Liver (tissue), 8 donors: ENCODE measurements at regions not wholly inside any gene's neighbourhood (a gene's known extent, or its start where the extent isn't known, plus 50 kb on each side); places are given as distances from the start of the nearest gene placed in this dataset.

Experiments used
- DNase-seq: peaks from one replicate; pipeline ENCODE4 v3.0.0-alpha.2; 2017; ENCODE audit warnings: low spot score
- H3K27ac ChIP-seq, 2 donors: one replicate each; pipeline ENCODE4 v1.7.0; 2013; ENCODE audit warnings: inconsistent platforms in 2 of 2, low read length in 2 of 2, control low read depth in 1 of 2, low read depth in 1 of 2, mild to moderate bottlenecking in 1 of 2
- H3K27me3 ChIP-seq, 4 donors: one replicate each; pipeline versions ENCODE4 v1.6.1 to v1.7.0; 2013; ENCODE audit warnings: low read length in 3 of 4, inconsistent platforms in 1 of 4, mild to moderate bottlenecking in 1 of 4, moderate library complexity in 1 of 4; ENCODE audit not compliant: control insufficient read depth in 4 of 4, insufficient read depth in 4 of 4
- H3K36me3 ChIP-seq, 4 donors: one replicate each; pipeline versions ENCODE4 v1.6.1 to v1.7.0; 2013; ENCODE audit warnings: low read length in 3 of 4, mild to moderate bottlenecking in 3 of 4, low read depth in 1 of 4, moderate library complexity in 1 of 4; ENCODE audit not compliant: control insufficient read depth in 4 of 4, insufficient read depth in 3 of 4
- H3K4me1 ChIP-seq, 4 donors: one replicate each; pipeline versions ENCODE4 v1.6.1 to v1.7.0; 2013; ENCODE audit warnings: low read length in 3 of 4, mild to moderate bottlenecking in 3 of 4, moderate library complexity in 1 of 4; ENCODE audit not compliant: control insufficient read depth in 4 of 4, insufficient read depth in 4 of 4
- H3K4me3 ChIP-seq, 3 donors: one replicate each; pipeline versions ENCODE4 v1.6.1 to v1.7.0; 2013; ENCODE audit warnings: low read length in 3 of 3, control low read depth in 1 of 3, low read depth in 1 of 3, mild to moderate bottlenecking in 1 of 3
- H3K9ac ChIP-seq, 2 donors: one replicate each; pipeline ENCODE4 v1.7.0; 2013; ENCODE audit warnings: low read length in 2 of 2, mild to moderate bottlenecking in 2 of 2, moderate library complexity in 2 of 2, control low read depth in 1 of 2, low read depth in 1 of 2
- H3K9me3 ChIP-seq, 4 donors: one replicate each; pipeline versions ENCODE4 v1.6.1 to v1.7.0; 2013; ENCODE audit warnings: low read length in 3 of 4; ENCODE audit not compliant: control insufficient read depth in 4 of 4
- ATF3 ChIP-seq: IDR thresholded peaks from 2 replicates; pipeline ENCODE4 v1.6.1; 2016; ENCODE audit warnings: antibody characterized with exemption
- EGR1 ChIP-seq, 2 donors: IDR thresholded peaks; 2 replicates each; pipeline ENCODE4 v1.6.1; 2016 to 2018; ENCODE audit warnings: antibody characterized with exemption in 2 of 2, low read depth in 2 of 2
- FOXA1 ChIP-seq: IDR thresholded peaks from 2 replicates; pipeline ENCODE4 v1.6.1; 2016; ENCODE audit warnings: antibody characterized with exemption
- FOXA2 ChIP-seq: IDR thresholded peaks from 2 replicates; pipeline ENCODE4 v1.6.1; 2016; ENCODE audit warnings: antibody characterized with exemption
- GABPA ChIP-seq, 2 donors: IDR thresholded peaks in 1 of 2; conservative IDR thresholded peaks in 1 of 2; 2 replicates each; pipeline ENCODE4 v1.6.1; 2016; ENCODE audit warnings: antibody characterized with exemption in 2 of 2, mild to moderate bottlenecking in 1 of 2, moderate library complexity in 1 of 2
- HNF4A ChIP-seq, 2 donors: conservative IDR thresholded peaks; 2 replicates each; pipeline ENCODE4 v1.6.1; 2016; ENCODE audit warnings: antibody characterized with exemption in 2 of 2, mild to moderate bottlenecking in 2 of 2
- HNF4G ChIP-seq: IDR thresholded peaks from 2 replicates; pipeline ENCODE4 v1.6.1; 2016; ENCODE audit warnings: antibody characterized with exemption
- JUND ChIP-seq, 2 donors: IDR thresholded peaks; 2 replicates each; pipeline ENCODE4 v1.6.1; 2016; ENCODE audit warnings: antibody characterized with exemption in 2 of 2
- MAX ChIP-seq: IDR thresholded peaks from 2 replicates; pipeline ENCODE4 v1.6.1; 2016; ENCODE audit warnings: antibody characterized with exemption
- NR2F2 ChIP-seq: IDR thresholded peaks from 2 replicates; pipeline ENCODE4 v1.6.1; 2016; ENCODE audit warnings: antibody characterized with exemption
- RAD21 ChIP-seq, 2 donors: IDR thresholded peaks; 2 replicates each; pipeline ENCODE4 v1.6.1; 2016; ENCODE audit warnings: antibody characterized with exemption in 2 of 2, mild to moderate bottlenecking in 2 of 2
- RXRA ChIP-seq, 2 donors: IDR thresholded peaks; 2 replicates each; pipeline ENCODE4 v1.6.1; 2017 to 2018; ENCODE audit warnings: antibody characterized with exemption in 2 of 2, mild to moderate bottlenecking in 1 of 2
- SP1 ChIP-seq: IDR thresholded peaks from 2 replicates; pipeline ENCODE4 v1.6.1; 2018; ENCODE audit warnings: antibody characterized with exemption, mild to moderate bottlenecking
- TAF1 ChIP-seq: conservative IDR thresholded peaks from 2 replicates; pipeline ENCODE4 v1.6.1; 2016; ENCODE audit warnings: antibody characterized with exemption, mild to moderate bottlenecking
- YY1 ChIP-seq: IDR thresholded peaks from 2 replicates; pipeline ENCODE4 v1.6.1; 2016; ENCODE audit warnings: antibody characterized with exemption, mild to moderate bottlenecking
- WGBS: extraction: QIAGEN DNeasy Blood & Tissue Kit; methylation state at CpG from one replicate; pipeline ENCODE4 v1.1.7; 2013; 5-methylcytosine and 5-hydroxymethylcytosine counted together
- TF ChIP-seq, protein P1 (sequence below): IDR thresholded peaks from 2 replicates; pipeline ENCODE4 v1.6.1; 2016; ENCODE audit warnings: antibody characterized with exemption
- TF ChIP-seq, protein P2 (sequence below): fragments of 150-350 bp; IDR thresholded peaks from 2 replicates; pipeline ENCODE4 v1.5.1; 2017; ENCODE audit warnings: improper control_type of control experiment, low read depth, low read length; ENCODE audit not compliant: missing input control
- TF ChIP-seq, protein P3 (sequence below): IDR thresholded peaks from 2 replicates; pipeline ENCODE4 v1.6.1; 2016; ENCODE audit warnings: antibody characterized with exemption, mild to moderate bottlenecking
- donor health status: healthy.
- donor health status: healthy.
- donor health status: healthy.
- donor health status: healthy.
- donor health status: healthy.

- no peak for DNase-seq
- no peaks in the 10 kb centered on the region for H3K4me1 ChIP-seq
- 77% methylated on average over 3 of the region's 3 CpGs for WGBS
Observed at GRCh38 chr10:33938001-33938400, 603.5 kb upstream of the NRP1 start.

DNA sequence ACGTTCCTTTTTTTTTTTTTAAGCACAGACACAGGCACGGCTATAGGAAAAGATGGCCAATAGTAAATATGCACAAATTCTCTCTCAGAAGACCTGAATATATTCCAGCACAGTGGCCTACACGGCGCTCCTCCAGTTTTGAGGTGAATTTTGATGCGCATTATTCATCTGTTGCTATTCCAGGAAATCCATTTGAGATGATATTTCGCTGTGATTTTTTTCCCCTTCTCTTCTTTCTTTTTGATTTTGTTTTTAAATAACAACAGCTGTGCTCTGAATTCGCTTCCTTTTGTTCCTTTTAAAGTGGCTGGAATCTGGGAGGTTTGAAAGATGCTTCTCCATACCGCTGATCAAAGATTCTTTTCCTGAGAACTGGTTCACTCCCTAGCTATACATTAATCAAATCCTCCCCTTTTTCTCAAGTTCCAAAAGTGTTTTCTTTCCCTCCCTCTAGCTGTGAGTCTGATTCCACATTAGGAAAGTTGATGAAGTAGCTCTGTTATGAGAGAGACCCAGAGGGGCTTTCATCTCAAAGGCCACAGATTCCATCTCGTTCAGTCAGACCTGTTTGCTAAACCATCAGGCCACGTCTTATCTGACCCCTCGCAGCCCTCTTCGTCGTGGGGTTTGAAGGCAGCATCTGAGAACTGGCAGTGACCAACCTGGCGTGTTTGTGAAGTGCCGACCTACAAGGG, 602.7 kb upstream of the NRP1 start:
- no peak overlapping the region for H3K27ac ChIP-seq
- no peak overlapping the region for H3K4me3 ChIP-seq
- H3K4me1 ChIP-seq, result no peaks in the 10 kb centered on the region
- H3K27me3 ChIP-seq, result no peaks in the 10 kb centered on the region
- 69% methylated on average over 15 of the region's 15 CpGs for WGBS
- DNase-seq, result no peak
- H3K9me3 ChIP-seq, result no peaks in the 10 kb centered on the region
- H3K36me3 ChIP-seq, result no peaks in the 10 kb centered on the region
- no peak overlapping the region for H3K9ac ChIP-seq
- TF ChIP-seq GABPA (IDR thresholded peaks at IDR 0.05 in 1 of 2, conservative IDR thresholded peaks at IDR 0.05 in 1 of 2) (no peak), MAX (no peak), SP1 (no peak), TAF1 (no peak), JUND (IDR thresholded peaks at IDR 0.05) (no peak), NR2F2 (no peak), RXRA (IDR thresholded peaks at IDR 0.05) (no peak), HNF4A (conservative IDR thresholded peaks at IDR 0.05) (no peak), FOXA1 (no peak), ATF3 (no peak), EGR1 (IDR thresholded peaks at IDR 0.05; ENCODE audit: low read depth in 2 of 2) (no peak), RAD21 (IDR thresholded peaks at IDR 0.05) (no peak), YY1 (no peak), FOXA2 (no peak), HNF4G (no peak)
- TF ChIP-seq, protein P1, sequence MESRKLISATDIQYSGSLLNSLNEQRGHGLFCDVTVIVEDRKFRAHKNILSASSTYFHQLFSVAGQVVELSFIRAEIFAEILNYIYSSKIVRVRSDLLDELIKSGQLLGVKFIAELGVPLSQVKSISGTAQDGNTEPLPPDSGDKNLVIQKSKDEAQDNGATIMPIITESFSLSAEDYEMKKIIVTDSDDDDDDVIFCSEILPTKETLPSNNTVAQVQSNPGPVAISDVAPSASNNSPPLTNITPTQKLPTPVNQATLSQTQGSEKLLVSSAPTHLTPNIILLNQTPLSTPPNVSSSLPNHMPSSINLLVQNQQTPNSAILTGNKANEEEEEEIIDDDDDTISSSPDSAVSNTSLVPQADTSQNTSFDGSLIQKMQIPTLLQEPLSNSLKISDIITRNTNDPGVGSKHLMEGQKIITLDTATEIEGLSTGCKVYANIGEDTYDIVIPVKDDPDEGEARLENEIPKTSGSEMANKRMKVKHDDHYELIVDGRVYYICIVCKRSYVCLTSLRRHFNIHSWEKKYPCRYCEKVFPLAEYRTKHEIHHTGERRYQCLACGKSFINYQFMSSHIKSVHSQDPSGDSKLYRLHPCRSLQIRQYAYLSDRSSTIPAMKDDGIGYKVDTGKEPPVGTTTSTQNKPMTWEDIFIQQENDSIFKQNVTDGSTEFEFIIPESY, result no peak
- TF ChIP-seq, protein P2, sequence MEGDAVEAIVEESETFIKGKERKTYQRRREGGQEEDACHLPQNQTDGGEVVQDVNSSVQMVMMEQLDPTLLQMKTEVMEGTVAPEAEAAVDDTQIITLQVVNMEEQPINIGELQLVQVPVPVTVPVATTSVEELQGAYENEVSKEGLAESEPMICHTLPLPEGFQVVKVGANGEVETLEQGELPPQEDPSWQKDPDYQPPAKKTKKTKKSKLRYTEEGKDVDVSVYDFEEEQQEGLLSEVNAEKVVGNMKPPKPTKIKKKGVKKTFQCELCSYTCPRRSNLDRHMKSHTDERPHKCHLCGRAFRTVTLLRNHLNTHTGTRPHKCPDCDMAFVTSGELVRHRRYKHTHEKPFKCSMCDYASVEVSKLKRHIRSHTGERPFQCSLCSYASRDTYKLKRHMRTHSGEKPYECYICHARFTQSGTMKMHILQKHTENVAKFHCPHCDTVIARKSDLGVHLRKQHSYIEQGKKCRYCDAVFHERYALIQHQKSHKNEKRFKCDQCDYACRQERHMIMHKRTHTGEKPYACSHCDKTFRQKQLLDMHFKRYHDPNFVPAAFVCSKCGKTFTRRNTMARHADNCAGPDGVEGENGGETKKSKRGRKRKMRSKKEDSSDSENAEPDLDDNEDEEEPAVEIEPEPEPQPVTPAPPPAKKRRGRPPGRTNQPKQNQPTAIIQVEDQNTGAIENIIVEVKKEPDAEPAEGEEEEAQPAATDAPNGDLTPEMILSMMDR, result no peak
- TF ChIP-seq, protein P3, sequence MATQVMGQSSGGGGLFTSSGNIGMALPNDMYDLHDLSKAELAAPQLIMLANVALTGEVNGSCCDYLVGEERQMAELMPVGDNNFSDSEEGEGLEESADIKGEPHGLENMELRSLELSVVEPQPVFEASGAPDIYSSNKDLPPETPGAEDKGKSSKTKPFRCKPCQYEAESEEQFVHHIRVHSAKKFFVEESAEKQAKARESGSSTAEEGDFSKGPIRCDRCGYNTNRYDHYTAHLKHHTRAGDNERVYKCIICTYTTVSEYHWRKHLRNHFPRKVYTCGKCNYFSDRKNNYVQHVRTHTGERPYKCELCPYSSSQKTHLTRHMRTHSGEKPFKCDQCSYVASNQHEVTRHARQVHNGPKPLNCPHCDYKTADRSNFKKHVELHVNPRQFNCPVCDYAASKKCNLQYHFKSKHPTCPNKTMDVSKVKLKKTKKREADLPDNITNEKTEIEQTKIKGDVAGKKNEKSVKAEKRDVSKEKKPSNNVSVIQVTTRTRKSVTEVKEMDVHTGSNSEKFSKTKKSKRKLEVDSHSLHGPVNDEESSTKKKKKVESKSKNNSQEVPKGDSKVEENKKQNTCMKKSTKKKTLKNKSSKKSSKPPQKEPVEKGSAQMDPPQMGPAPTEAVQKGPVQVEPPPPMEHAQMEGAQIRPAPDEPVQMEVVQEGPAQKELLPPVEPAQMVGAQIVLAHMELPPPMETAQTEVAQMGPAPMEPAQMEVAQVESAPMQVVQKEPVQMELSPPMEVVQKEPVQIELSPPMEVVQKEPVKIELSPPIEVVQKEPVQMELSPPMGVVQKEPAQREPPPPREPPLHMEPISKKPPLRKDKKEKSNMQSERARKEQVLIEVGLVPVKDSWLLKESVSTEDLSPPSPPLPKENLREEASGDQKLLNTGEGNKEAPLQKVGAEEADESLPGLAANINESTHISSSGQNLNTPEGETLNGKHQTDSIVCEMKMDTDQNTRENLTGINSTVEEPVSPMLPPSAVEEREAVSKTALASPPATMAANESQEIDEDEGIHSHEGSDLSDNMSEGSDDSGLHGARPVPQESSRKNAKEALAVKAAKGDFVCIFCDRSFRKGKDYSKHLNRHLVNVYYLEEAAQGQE, result no peak

More at GRCh38 chr10:33938001-33938400, 603.5 kb upstream of the NRP1 start:
- no peak overlapping the region for H3K27ac ChIP-seq
- no peaks in the 10 kb centered on the region for H3K27me3 ChIP-seq
- TF ChIP-seq, protein P1, result no peak
- TF ChIP-seq RXRA (IDR thresholded peaks at IDR 0.05), result no peak
- no peak for TF ChIP-seq FOXA2
- no peak overlapping the region for H3K9ac ChIP-seq
- no peak overlapping the region for H3K4me3 ChIP-seq
- H3K9me3 ChIP-seq, result no peaks in the 10 kb centered on the region
- no peaks in the 10 kb centered on the region for H3K36me3 ChIP-seq
